ENCODE measurements at regions not wholly inside any gene's neighbourhood (a gene's known extent, or its start where the extent isn't known, plus 50 kb on each side); places are given as distances from the start of the nearest gene placed in this dataset.

- Histone ChIP-seq H3K79me2 (ENCODE audit: insufficient read depth, low read length) (no peaks in the 10 kb centered on the region), H3K27ac (ENCODE audit: extremely low read length, insufficient read depth, low read length) (no peak overlapping the region), H3K4me2 (ENCODE audit: low read depth, low read length) (no peak overlapping the region), H3K4me3 (replicated peaks in 1 of 3; ENCODE audit: insufficient read depth in 1 of 3, low read depth in 2 of 3, low read length in 3 of 3) (no peak overlapping the region), H3K36me3 (replicated peaks in 1 of 2; ENCODE audit: control insufficient read depth in 1 of 2, insufficient read depth in 2 of 2, low read length in 2 of 2) (no peaks in the 10 kb centered on the region), H3K9me3 (ENCODE audit: low read length) (no peaks in the 10 kb centered on the region), H3K4me1 (ENCODE audit: insufficient read depth, low read length) (peaks cover 23% of the 10 kb centered on the region), H3K27me3 (ENCODE audit: control insufficient read depth in 1 of 2, insufficient read depth in 2 of 2, low read length in 2 of 2) (no peaks in the 10 kb centered on the region), H4K20me1 (ENCODE audit: insufficient read depth, low read length) (no peaks in the 10 kb centered on the region), H3K9ac (ENCODE audit: insufficient read depth, low read depth, low read length) (no peak overlapping the region), H2AFZ (ENCODE audit: low read length) (no peak overlapping the region)
- ChIA-PET CTCF (ENCODE audit: low intra/inter-chr PET ratio, low total read pairs) (no interaction called here), POLR2A (no interaction called here)
- TF ChIP-seq KAT7 (CRISPR knock-in tag; IDR thresholded peaks at IDR 0.05; ENCODE audit: borderline replicate concordance) (no peak), DMAP1 (CRISPR knock-in tag; IDR thresholded peaks at IDR 0.05) (no peak), ZNF430 (CRISPR knock-in tag; IDR thresholded peaks at IDR 0.05) (no peak), FOXM1 (CRISPR knock-in tag; IDR thresholded peaks at IDR 0.05) (no peak), ZNF619 (CRISPR knock-in tag; IDR thresholded peaks at IDR 0.05) (no peak), GTF2F1 (IDR thresholded peaks at IDR 0.05; ENCODE audit: low read length) (no peak), ZNF749 (CRISPR knock-in tag; IDR thresholded peaks at IDR 0.05; ENCODE audit: borderline replicate concordance) (no peak), ZSCAN21 (CRISPR knock-in tag; IDR thresholded peaks at IDR 0.05; ENCODE audit: borderline replicate concordance) (no peak), ZUFSP (CRISPR knock-in tag; IDR thresholded peaks at IDR 0.05; ENCODE audit: borderline replicate concordance) (no peak), TBL1XR1 (IDR thresholded peaks at IDR 0.05; ENCODE audit: borderline replicate concordance, low read length, partially characterized antibody) (no peak), ZNF672 (CRISPR knock-in tag; IDR thresholded peaks at IDR 0.05) (no peak), ZFP36 (IDR thresholded peaks at IDR 0.05; ENCODE audit: borderline replicate concordance, low read depth, low read length, partially characterized antibody) (no peak), NFIB (CRISPR knock-in tag; IDR thresholded peaks at IDR 0.05; ENCODE audit: borderline replicate concordance) (no peak), DZIP1 (CRISPR knock-in tag; IDR thresholded peaks at IDR 0.05) (no peak), HNRNPH1 (optimal IDR thresholded peaks at IDR 0.05; ENCODE audit: low read depth, low read length) (no peak)
- TF ChIP-seq, protein P1, sequence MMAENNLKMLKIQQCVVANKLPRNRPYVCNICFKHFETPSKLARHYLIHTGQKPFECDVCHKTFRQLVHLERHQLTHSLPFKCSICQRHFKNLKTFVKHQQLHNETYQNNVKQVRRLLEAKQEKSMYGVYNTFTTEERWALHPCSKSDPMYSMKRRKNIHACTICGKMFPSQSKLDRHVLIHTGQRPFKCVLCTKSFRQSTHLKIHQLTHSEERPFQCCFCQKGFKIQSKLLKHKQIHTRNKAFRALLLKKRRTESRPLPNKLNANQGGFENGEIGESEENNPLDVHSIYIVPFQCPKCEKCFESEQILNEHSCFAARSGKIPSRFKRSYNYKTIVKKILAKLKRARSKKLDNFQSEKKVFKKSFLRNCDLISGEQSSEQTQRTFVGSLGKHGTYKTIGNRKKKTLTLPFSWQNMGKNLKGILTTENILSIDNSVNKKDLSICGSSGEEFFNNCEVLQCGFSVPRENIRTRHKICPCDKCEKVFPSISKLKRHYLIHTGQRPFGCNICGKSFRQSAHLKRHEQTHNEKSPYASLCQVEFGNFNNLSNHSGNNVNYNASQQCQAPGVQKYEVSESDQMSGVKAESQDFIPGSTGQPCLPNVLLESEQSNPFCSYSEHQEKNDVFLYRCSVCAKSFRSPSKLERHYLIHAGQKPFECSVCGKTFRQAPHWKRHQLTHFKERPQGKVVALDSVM (CRISPR knock-in tag; IDR thresholded peaks at IDR 0.05): no peak
- TF ChIP-seq, protein P2, sequence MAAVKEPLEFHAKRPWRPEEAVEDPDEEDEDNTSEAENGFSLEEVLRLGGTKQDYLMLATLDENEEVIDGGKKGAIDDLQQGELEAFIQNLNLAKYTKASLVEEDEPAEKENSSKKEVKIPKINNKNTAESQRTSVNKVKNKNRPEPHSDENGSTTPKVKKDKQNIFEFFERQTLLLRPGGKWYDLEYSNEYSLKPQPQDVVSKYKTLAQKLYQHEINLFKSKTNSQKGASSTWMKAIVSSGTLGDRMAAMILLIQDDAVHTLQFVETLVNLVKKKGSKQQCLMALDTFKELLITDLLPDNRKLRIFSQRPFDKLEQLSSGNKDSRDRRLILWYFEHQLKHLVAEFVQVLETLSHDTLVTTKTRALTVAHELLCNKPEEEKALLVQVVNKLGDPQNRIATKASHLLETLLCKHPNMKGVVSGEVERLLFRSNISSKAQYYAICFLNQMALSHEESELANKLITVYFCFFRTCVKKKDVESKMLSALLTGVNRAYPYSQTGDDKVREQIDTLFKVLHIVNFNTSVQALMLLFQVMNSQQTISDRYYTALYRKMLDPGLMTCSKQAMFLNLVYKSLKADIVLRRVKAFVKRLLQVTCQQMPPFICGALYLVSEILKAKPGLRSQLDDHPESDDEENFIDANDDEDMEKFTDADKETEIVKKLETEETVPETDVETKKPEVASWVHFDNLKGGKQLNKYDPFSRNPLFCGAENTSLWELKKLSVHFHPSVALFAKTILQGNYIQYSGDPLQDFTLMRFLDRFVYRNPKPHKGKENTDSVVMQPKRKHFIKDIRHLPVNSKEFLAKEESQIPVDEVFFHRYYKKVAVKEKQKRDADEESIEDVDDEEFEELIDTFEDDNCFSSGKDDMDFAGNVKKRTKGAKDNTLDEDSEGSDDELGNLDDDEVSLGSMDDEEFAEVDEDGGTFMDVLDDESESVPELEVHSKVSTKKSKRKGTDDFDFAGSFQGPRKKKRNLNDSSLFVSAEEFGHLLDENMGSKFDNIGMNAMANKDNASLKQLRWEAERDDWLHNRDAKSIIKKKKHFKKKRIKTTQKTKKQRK (IDR thresholded peaks at IDR 0.05; ENCODE audit: low read length): no peak
- ATAC-seq (no peak), FAIRE-seq (no peak), DNase-seq (ENCODE audit: low spot score) (no peak)
- no TSS peak for BruUV-seq (replicated peaks)
- intact Hi-C loops (cut with micrococcal nuclease; ENCODE audit: unreplicated experiment): no loop called here
- in situ Hi-C loops (cut with HindIII; ENCODE audit: extremely low pct_ligation_motif_present, low pct_unique_long_range_greater_than_20kb): no loop called here
Observed at GRCh38 chr2:215812966-215813365, 200.4 kb downstream of the MREG start.

Measured in HepG2 (cell line).